Chondrocyte (in vitro differentiated cells): ENCODE measurements at regions not wholly inside any gene's neighbourhood (a gene's known extent, or its start where the extent isn't known, plus 50 kb on each side); places are given as distances from the start of the nearest gene placed in this dataset.

Experiments
- DNase-seq: peaks from one replicate; pipeline ENCODE4 v3.0.0; 2021; ENCODE audit warnings: mixed read lengths, low spot score
- H3K27ac Mint-ChIP-seq: one replicate; pipeline ENCODE4 v1.8.0; 2021; ENCODE audit warnings: mild to moderate bottlenecking, moderate library complexity, mixed read lengths; ENCODE audit not compliant: unreplicated experiment
- H3K27me3 Mint-ChIP-seq: 2 replicates; pipeline ENCODE4 v1.8.0; 2021; ENCODE audit warnings: low read depth, mixed read lengths
- H3K36me3 Mint-ChIP-seq: 2 replicates; pipeline ENCODE4 v1.8.0; 2021; ENCODE audit warnings: low read depth, mixed read lengths
- H3K4me1 Mint-ChIP-seq: 2 replicates; pipeline ENCODE4 v1.8.0; 2021; ENCODE audit warnings: low read depth, mild to moderate bottlenecking, mixed read lengths
- H3K4me3 Mint-ChIP-seq: one replicate; pipeline ENCODE4 v1.8.0; 2021; ENCODE audit warnings: mild to moderate bottlenecking, moderate library complexity, mixed read lengths; ENCODE audit not compliant: unreplicated experiment
- H3K9me3 Mint-ChIP-seq: 2 replicates; pipeline ENCODE4 v1.8.0; 2021; ENCODE audit warnings: low read depth, mixed read lengths
- CTCF ChIP-seq: fragments of 200-600 bp; sonication (generic); IDR thresholded peaks from 2 replicates; pipeline ENCODE4 v1.5.0; 2021; ENCODE audit warnings: antibody characterized with exemption, mild to moderate bottlenecking, moderate library complexity

DNA sequence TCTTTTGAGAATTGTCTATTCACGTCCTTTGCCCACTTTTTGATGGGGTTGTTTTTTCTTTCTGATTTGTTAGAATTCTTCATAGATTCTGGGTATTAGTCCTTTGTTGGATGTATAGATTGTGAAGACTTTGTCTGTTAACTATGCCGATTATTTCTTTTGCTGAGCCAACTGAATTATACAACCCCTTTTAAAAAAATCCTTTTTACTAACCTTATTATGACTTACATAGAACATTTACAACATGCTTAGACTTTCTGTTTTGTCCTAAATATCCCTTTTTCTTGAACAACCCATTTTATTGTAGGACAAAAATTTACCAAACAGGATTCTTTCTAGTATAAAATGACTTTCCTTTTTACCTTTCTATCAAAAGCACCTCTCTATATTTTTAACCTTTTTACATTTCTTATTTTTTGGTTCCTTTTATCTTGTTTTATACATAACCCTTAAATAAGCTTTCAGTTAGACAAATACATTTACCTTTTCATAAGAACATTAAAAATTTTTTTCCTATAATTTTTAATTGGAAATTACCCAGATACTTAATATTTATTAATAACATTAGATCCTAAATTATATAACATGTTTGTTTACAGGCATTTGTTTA, 70.4 kb upstream of the TTLL7 start:
- H3K4me1 Mint-ChIP-seq, result peaks cover 8% of the 10 kb centered on the region
- no peak for TF ChIP-seq CTCF
- H3K27ac Mint-ChIP-seq, result no peak overlapping the region
- H3K9me3 Mint-ChIP-seq, result peaks cover 10% of the 10 kb centered on the region
- H3K27me3 Mint-ChIP-seq, result no peaks in the 10 kb centered on the region
- no peaks in the 10 kb centered on the region for H3K36me3 Mint-ChIP-seq
- DNase-seq, result no peak
- no peak overlapping the region for H3K4me3 Mint-ChIP-seq

DNA sequence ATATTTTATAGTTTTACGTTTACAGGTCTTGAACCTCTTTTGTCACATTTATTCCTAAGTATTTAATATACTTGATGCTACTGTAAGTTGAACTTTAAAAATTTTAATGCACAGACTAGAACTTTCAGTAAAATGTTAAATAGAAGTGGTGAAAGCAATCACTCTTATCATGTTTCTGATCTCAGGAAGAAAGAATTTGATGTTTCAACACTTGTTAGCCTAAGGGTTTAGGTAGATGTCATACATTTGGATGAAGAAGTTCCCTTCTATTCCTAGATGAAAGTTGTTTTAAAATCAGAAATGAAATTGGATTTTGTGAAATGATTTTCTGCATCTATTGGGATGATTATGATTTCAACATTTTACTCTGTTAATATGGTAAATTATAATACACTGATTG, 63.6 kb upstream of the TTLL7 start:
- Mint-ChIP-seq H3K9me3 (no peaks in the 10 kb centered on the region), H3K4me3 (no peak overlapping the region), H3K27me3 (no peaks in the 10 kb centered on the region), H3K4me1 (no peaks in the 10 kb centered on the region), H3K36me3 (no peaks in the 10 kb centered on the region), H3K27ac (no peak overlapping the region)
- DNase-seq, result no peak
- no peak for TF ChIP-seq CTCF

DNA sequence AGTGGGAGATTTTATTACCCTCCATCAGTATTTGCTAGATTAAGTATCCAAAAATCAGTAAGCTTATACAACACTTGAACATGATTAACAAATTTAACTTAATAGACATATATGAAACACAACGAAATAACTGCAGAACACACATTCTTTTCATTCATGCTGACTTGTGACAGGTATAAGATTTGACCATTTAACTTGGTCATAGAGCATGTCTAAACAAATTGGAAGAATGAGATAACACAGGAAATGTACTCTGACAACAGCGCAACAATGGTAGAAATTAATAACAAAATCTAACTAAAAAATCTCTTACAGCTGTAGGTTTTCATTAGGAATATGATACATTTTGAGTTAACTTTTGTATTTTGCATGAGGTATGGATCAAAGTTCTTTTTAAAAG, 62.4 kb upstream of the TTLL7 start:
- TF ChIP-seq CTCF, result no peak
- Mint-ChIP-seq H3K27me3 (no peaks in the 10 kb centered on the region), H3K4me1 (no peaks in the 10 kb centered on the region), H3K27ac (no peak overlapping the region), H3K9me3 (no peaks in the 10 kb centered on the region), H3K36me3 (no peaks in the 10 kb centered on the region), H3K4me3 (no peak overlapping the region)
- DNase-seq, result no peak

DNA sequence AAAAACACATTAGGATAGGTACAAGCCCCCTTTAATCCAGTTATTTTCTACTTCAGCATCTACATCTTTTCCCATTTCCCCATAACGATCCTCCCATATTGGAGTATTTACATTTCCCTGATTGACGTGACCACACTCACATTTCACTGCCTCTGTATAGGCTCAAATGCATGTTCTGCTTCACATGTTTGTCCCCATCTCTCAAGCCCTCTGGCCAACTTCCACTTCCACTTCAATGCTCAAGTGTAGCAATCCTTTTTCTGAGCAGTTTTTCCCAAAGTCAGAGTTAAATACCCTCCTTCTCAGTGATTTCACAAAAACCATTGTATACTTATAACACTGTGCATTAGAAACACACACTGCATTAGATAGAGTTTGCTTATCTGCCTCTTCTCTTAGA, 61.8 kb upstream of the TTLL7 start:
- Mint-ChIP-seq H3K27me3 (no peaks in the 10 kb centered on the region), H3K4me3 (no peak overlapping the region), H3K9me3 (no peaks in the 10 kb centered on the region), H3K27ac (no peak overlapping the region), H3K36me3 (no peaks in the 10 kb centered on the region), H3K4me1 (no peaks in the 10 kb centered on the region)
- no peak for DNase-seq
- TF ChIP-seq CTCF, result no peak

DNA sequence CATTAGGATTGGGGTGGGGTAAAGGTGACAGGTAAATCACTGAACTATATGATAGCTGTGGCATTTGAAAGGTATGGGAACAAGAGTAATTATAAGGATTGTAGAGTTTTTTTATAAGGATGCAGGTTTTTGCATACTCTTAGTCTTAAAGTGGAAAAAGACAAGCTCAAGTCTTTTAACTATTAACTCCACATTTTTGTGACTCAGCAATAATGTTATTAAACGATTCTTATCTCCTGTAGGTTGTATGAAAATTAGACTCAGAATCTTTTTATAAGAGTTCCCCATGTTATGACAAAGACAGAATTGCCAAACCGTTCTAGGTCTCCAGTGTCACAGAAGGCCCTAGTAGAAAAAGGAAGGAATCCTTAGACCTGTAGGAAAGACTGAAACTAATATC, 49.9 kb upstream of the TTLL7 start:
- H3K4me3 Mint-ChIP-seq, result no peak overlapping the region
- no peaks in the 10 kb centered on the region for H3K4me1 Mint-ChIP-seq

More for the DNA sequence above, 49.9 kb upstream of the TTLL7 start:
- Mint-ChIP-seq H3K9me3 (no peaks in the 10 kb centered on the region), H3K27ac (no peak overlapping the region), H3K36me3 (no peaks in the 10 kb centered on the region), H3K27me3 (no peaks in the 10 kb centered on the region)
- DNase-seq, result no peak
- no peak for TF ChIP-seq CTCF
